Myocyte (in vitro differentiated cells): ENCODE measurements at regions not wholly inside any gene's neighbourhood (a gene's known extent, or its start where the extent isn't known, plus 50 kb on each side); places are given as distances from the start of the nearest gene placed in this dataset.

Experiments used
- DNase-seq: peaks from one replicate; pipeline ENCODE4 v3.0.0-alpha.2; 2012; ENCODE audit warnings: low read depth

- no peak for DNase-seq
Measured at GRCh38 chr12:125267114-125267513, 201.9 kb downstream of the AACS start.

- DNase-seq, result no peak
Measured at GRCh38 chr12:125269276-125269675, 204.0 kb downstream of the AACS start.

GRCh38 chr12:125271892-125272291 is 206.7 kb downstream of the AACS start:
- DNase-seq, result no peak

GRCh38 chr12:125272383-125272933 is 207.2 kb downstream of the AACS start:
- no peak for DNase-seq

GRCh38 chr12:125276567-125276966 is 211.3 kb downstream of the AACS start:
- peak; percentile 36 for DNase-seq

- DNase-seq, result no peak
Measured at GRCh38 chr12:125280482-125281377, 215.5 kb downstream of the AACS start.

GRCh38 chr12:125282921-125283320 is 217.7 kb downstream of the AACS start:
- no peak for DNase-seq

GRCh38 chr12:125283521-125283920 is 218.3 kb downstream of the AACS start:
- no peak for DNase-seq

GRCh38 chr12:125284087-125284486 is 218.9 kb downstream of the AACS start:
- DNase-seq, result no peak

- no peak for DNase-seq
Measured at GRCh38 chr12:125284945-125285685, 219.9 kb downstream of the AACS start.

GRCh38 chr12:125286005-125286727 is 220.9 kb downstream of the AACS start:
- DNase-seq, result no peak

GRCh38 chr12:125287155-125287847 is 222.1 kb downstream of the AACS start:
- DNase-seq, result no peak

GRCh38 chr12:125288931-125289928 is 224.0 kb downstream of the AACS start:
- no peak for DNase-seq

- no peak for DNase-seq
Measured at GRCh38 chr12:125289970-125290369, 224.7 kb downstream of the AACS start.

GRCh38 chr12:125292700-125293099 is 227.5 kb downstream of the AACS start:
- DNase-seq, result no peak

- no peak for DNase-seq
Measured at GRCh38 chr12:125295550-125295949, 230.3 kb downstream of the AACS start.

GRCh38 chr12:125296701-125297100 is 231.5 kb downstream of the AACS start:
- DNase-seq, result no peak

- DNase-seq, result no peak
Measured at GRCh38 chr12:125299840-125300239, 234.6 kb downstream of the AACS start.

- no peak for DNase-seq
Measured at GRCh38 chr12:125300249-125300648, 235.0 kb downstream of the AACS start.

- DNase-seq, result no peak
Measured at GRCh38 chr12:125303337-125303736, 238.1 kb downstream of the AACS start.
